ENCODE measurements at regions not wholly inside any gene's neighbourhood (a gene's known extent, or its start where the extent isn't known, plus 50 kb on each side); places are given as distances from the start of the nearest gene placed in this dataset.

DNA sequence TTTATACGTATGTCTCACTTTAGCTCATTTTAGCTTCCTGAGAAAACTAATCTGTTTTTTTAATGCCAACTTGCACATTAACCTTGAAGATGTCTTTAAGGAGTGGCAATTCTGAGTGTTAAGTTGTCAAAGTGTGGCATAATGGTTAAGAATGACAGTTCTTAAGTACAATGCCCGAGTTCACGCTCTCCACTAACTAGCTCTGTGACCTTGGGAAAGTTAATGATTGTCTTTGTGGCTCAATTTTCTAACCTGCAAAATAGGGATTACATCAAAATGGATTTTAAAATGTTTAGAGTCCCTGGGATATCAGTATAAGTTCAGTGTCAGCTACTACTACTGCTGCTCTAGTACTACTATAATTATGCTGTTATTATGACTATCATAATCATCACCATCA, 409.7 kb downstream of the SOCS6 start:
- TF ChIP-seq, protein P1, sequence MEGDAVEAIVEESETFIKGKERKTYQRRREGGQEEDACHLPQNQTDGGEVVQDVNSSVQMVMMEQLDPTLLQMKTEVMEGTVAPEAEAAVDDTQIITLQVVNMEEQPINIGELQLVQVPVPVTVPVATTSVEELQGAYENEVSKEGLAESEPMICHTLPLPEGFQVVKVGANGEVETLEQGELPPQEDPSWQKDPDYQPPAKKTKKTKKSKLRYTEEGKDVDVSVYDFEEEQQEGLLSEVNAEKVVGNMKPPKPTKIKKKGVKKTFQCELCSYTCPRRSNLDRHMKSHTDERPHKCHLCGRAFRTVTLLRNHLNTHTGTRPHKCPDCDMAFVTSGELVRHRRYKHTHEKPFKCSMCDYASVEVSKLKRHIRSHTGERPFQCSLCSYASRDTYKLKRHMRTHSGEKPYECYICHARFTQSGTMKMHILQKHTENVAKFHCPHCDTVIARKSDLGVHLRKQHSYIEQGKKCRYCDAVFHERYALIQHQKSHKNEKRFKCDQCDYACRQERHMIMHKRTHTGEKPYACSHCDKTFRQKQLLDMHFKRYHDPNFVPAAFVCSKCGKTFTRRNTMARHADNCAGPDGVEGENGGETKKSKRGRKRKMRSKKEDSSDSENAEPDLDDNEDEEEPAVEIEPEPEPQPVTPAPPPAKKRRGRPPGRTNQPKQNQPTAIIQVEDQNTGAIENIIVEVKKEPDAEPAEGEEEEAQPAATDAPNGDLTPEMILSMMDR (IDR thresholded peaks at IDR 0.05; ENCODE audit: borderline replicate concordance, extremely low read depth, low read length, poor library complexity, severe bottlenecking): no peak
- no peak for TF ChIP-seq EZH2 (IDR thresholded peaks at IDR 0.05; ENCODE audit: borderline replicate concordance, low read depth, low read length, severe bottlenecking)
